GM19043 (cell line): ENCODE measurements at regions not wholly inside any gene's neighbourhood (a gene's known extent, or its start where the extent isn't known, plus 50 kb on each side); places are given as distances from the start of the nearest gene placed in this dataset.
"Not testable (repeated sequence)": the region's sequence is repeated elsewhere in the genome, so short reads cannot be mapped to it uniquely, and the experiment has no call there.

Source experiments
- ATAC-seq: cut with Tn5 transposase; IDR thresholded peaks from one replicate; pipeline ENCODE4 v1.9.1; 2021; ENCODE audit warnings: low read depth; ENCODE audit not compliant: unreplicated experiment

DNA sequence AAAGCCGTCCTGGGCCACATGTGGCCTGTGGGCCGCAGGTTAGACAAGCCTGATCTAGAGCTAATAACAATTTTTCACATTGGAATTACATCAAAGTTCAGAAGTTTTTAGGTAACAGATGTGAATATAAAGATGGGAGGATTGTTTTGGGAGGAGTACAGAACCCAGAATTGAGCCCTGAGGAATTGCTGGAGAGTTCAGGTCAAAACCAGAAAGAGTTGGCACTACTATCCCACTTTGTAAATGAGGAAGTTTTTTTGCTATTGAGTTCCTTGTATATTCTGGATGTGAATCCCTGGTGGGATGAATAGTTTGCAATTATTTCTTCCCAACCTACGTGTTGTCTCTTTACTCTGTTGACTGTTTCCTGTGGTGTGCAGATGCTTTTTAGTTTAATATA, 109.5 kb upstream of the LIPC start:
- ATAC-seq, result no peak

DNA sequence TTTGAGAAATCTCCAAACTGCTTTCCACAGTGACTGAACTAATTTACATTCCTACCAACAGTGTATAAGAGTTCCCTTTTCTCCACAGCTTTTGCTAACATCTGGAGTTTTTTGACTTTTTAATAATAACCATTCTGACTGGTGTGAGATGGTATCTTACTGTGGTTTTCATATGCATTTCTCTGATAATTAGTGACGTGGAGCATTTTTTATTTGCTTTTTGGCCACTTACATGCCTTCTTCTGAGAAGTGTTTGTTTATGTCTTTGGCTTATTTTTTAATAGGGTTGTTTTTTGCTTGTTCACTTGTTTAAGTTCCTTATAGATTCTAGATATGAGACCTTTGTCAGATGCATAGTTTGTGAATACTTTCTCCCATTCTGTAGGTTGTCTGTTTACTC, 108.5 kb upstream of the LIPC start:
- not testable (repeated sequence) for ATAC-seq

DNA sequence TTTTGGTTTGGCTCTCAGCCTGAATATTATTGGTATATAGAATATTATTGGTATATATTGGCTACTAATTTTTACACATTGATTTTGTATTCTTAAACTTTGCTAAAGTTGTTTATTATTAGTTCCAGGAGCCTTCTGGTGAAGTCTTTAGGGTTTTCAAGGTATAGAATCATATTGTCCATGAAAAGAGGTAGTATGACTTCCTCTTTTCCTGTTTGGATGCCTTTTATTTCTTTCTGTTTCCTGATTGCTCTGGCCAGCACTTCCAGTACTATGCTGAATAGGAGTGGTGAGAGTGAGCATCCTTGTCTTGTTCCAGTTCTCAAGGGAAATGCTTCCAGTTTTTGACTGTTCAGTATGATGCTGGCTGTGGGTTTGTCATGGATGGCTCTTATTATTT, 107.3 kb upstream of the LIPC start:
- no peak for ATAC-seq

DNA sequence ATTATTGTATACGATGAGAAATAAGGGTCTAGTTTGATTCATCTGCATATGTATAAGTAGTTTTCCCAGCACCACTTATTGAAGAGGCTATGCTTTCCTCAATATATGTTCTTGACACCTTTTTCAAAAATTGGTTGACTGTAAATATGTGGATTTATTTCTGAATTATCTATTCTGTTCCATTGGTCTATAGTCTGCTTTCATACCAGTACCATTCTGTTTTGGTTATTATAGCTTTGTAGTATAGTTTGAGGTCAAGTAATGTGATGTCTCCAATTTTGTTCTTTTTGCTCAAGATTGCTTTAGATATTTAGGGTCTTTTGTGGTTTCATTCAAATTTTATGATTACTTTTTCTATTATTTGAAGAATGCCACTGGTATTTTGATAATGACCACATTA, 103.8 kb upstream of the LIPC start:
- no peak for ATAC-seq

DNA sequence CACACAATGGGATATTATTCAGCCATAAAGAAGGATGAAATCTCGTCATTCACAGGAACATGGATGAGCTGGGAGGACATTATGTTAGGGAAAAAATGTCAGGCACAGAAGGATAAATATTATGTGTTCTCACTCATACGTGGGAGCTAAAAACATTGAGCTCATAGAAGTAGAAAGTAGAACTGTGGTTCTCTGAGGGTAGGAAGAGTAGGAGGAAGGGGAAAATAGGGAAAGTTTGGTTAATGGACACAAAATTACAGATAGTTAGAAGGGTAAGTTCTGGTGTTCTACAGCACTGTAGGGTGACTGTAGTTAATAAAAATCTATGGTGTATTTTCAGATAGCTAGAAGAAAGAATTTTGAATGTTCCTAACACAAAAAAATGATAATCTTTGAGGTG, 102.6 kb upstream of the LIPC start:
- no peak for ATAC-seq

DNA sequence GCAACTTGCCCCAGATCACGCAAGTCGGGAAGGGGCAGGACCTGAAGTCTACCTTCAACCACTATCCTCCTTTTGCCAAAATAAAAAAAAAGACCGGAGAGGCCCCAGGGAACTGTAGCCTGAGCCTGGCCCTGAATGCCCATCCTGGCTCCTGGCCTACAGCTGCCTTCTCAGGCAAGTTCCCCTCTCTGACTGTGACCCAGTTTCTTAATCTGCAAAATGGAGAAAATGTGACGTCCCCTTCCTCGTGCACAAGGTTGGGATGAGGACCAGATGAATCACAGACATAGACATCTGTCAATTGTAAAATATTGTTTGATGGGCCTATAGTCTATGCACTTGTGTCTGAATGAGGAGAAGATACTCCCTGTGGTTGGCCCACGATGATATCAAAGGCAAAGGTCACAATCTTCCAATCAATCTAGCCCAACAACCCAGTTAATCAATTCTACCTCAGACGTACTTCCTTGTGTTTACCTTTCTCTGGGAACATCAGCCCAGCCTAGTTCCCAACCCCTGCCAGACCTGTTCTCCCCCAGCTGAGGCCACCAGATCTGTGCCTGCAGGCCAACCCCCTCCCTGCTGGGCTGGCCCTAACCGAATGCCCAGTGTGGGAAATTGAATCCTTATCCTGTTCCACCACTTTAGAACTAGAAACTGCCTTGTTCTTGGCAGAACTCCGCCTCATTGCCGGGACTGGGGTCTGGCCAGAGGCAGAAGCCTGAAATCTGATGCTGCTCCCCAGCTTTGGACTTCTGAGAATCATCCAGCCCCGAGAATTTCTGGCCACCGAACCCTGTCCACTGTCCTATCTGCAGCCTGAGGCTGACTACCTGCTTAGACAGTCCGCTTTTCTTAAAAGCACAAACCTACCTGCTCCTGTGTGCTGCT, 101.8 kb upstream of the LIPC start:
- ATAC-seq, result no peak

DNA sequence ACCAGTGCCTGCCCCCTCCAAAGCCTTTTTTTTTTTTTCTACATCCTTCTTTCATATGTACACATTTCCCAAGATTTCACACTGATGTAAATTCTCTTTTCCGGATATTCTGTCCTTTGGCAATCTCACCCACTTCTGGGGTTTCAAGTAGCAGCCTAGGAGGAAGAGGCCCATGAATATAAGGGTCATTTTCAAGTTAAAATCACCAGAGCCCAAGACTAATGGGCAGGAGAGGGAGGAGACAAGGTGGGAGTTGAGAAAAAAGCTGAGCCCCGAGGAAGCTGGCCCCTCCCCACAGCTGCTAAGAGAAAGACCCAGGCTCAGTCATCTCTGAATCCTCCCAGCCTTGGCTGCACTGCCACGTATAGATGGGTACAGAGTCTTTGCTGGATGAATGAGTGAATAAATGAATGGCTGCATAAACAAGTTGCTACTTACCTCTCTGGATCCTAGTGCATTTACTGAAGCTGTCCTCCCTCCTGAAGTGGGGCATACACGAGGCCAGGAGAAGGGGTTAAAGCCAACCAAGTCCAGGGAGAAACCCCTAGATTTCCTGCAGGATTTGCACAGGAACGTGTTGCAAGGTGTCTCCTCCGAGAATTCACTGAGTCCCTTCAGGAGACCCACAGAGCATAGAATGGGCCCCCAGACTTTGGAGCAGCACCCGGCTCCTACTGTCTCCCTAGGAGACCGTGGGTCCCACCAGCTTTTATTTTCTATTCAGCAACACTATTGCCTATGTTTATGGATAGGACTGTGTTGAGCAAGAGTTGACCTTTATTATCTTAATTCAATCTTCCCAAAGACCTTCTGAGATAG, 100.8 kb upstream of the LIPC start:
- ATAC-seq, result no peak

DNA sequence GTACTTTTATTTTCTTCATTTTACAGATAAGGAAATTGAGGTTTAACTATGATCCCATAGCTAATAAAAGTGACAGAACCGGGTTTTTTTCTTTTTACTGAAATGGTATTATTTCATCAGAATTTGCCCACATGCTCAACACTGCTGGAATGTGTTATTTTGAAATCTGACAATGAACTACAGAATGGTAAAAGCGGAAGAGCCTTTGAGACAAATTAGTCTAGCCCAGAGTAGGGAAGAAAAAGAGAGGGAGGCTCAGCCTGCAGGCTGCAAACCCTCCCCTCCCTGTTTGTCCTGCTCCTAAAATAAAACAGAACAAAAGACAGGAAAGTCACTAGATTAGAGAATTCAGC, 100.3 kb upstream of the LIPC start:
- ATAC-seq, result no peak

DNA sequence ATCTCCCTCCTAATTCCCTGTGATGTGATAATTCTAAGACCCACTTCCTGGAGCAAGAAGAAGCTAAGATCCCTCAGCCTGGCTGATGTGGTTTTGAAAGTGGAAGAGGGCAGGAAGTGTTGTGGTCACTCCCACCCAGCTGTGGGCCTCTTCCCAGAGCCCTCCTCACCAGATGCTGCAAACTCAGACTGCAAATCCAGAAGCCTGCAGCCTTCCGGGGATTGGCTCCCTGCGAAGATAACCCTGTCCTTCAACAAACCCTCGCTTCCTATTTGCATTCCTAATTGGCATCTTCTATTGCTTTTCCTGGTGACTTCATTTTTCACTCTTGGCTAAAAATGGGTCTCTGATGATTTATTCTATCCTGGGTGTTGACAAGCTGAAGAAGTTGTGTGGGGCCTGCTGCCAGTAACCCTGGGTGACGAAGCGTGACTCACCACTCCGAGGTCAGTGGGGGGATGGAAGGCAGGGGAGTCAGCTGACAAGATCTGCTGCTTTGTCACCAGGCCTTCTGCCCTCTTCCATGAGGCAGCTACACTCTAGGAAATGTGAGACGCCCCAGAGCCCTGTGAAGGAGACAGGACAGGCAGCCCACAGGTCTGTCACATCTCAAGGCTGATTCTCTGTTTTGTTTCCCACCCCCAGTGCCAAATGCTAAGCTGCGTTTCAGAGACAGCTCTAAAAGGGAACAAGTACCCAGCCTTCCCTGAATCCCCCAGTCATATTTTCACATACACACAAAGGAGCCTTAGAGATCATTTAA, 99.7 kb upstream of the LIPC start:
- peak; percentile 71 for ATAC-seq

DNA sequence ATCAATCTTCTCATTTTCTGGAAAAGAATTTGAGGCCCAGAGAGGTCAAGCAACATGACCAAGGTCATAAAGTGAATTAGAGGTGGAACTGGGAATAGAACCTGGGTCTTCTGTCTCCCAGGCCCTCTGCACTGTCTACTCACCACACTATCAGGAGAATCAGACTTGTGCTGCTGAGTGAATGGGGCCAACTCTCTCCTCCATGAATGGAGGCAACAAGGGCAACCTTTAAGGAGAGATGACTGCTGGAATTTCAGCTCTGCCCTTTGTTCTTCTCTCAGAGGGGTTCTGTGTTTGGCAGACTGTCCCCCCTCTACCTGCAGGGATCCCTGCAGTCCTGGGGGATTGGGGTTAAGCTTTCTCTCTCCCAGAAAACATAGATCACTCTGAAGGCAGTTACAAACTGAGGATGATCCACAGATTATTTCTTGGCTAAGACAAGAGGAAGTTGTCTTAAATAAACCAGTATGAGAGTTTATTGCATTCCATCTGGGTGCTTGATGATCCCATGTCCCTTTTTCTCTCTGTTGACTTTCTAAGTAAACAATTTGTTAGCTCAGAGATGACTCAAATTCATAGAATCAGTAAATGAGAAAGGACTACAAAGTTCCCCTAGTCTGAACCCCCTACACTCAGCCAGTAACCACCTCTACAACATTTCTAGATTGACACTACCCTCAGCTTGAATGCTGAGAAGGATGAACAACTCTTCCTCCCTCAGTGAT, 99.0 kb upstream of the LIPC start:
- no peak for ATAC-seq

DNA sequence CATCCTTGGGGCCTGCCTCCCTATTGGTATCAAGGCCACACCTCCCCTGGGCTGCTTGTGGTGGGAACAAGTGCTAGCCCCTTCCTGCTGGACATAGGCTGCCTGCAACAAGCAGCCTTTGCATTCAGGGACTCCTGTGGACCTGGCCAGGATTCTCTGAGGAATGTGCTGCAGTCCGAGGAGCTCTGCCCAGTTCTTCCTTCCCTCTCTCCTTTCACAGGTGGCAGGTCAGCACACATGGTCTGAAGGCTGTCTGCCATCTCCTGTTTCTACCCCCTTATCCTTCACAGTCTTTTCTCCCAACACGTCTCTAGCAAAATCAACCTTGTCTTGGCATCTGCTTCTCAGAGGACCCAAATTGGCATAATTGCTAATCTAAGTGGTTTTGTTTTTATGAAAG, 97.0 kb upstream of the LIPC start:
- no peak for ATAC-seq

DNA sequence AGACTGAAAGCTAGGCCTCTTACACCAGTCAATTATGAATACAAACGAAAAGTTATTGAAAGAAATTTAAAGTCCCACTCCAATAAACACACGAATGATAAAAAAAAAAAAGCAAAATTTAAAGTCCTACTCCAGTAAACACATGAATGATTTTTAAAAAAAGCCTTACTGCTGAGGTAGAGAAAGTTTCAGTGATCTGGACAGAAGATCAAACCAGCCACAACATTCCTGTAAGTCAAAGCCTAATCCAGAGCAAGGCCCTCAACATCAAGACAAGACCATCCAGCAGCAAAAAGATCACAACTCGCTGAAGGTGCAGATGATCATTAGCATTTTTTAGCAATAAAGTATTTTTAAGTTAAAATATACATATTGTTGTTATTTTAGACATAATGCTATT, 95.6 kb upstream of the LIPC start:
- ATAC-seq, result no peak

DNA sequence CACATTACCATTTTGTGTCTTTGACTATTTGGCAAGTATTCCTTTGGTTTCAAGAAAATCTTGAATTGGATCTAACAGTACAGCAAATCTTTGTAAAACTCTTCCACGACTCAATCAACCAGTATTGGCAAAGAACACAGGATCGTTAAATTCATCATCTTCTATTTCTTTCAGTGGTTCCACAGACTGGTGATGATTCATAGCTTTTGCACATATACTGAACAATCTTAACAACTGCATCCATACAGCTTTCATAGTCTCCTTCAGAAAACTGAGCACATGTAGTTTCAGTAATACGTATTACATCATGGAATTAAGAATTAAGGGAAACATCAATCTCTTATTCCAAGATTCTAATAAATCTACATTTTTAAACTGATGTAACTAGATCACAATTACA, 91.6 kb upstream of the LIPC start:
- no peak for ATAC-seq

DNA sequence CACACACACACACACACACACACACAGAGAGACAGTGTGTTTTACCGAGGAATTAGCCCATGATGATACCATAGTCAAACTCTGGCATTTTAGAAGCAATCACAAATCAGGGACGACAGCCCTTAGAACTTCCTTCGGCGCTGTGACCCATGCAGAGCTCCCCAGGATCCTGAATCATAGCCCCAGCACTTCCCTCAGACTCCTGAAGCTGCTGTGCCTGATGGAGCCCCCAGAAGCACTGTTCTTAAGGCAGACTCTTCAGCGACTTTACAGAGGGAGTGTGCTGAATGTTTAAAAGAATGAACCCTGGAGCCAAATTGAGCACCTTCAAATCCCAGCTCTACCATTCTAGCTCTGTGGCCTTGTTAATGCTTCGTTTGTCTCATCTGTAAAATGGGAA, 89.3 kb upstream of the LIPC start:
- no peak for ATAC-seq

DNA sequence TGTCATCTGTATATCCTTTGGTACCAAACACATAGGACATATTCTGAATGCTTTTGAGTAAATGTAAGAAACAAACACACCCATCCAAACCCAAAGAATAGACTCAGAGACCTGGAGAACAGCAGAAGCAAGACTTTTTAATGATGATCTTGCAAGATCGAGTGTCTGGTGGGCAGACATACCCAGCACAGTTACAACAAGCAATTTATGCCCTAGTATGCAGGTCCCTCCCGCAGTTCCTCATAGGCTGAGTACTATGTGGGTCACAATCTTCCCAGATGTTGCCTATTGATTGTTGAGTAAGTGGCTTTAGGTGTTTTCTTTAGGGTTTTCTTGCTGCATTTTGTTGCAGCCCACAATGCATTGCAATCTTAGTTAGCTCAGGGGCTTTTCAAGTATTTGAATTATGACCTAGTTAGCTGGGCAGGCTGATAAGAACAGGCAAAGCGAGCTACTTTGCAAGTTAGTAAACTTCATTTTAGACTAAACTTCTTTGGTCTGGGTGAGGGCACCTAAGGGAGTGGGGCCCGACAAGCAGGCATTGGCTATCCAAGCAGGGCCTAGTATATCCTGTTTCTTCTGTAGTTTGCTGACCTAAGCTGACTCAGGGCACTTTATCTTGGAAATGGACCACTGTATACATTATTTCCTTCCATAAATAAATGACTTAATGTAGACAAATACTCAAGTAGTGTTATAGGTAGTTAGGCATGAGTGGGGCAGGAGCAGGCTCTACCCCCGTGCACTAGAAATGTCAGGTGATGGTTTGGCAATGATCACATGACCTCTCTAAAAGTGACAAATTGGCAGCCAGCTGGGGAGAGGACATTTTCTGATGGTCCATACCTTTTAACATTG, 87.3 kb upstream of the LIPC start:
- ATAC-seq, result no peak

DNA sequence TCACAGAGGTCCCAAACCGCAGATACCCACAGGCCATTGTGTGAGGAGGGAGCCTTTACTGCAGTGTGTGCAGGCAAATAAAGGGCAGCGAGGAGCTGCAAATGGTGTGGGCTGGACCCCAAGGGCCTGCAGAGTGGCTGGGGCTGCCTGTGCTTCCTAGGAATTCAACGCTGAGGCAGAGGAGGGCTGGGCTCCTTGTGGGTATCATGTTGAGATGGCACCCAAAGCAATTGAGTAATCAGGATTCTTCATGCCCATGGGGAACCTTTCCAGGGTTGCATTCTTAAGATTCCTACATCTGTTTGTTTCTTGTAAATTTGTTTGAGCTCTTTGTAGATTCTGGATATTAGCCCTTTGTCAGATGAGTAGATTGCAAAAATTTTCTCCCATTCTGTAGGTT, 85.4 kb upstream of the LIPC start:
- no peak for ATAC-seq

DNA sequence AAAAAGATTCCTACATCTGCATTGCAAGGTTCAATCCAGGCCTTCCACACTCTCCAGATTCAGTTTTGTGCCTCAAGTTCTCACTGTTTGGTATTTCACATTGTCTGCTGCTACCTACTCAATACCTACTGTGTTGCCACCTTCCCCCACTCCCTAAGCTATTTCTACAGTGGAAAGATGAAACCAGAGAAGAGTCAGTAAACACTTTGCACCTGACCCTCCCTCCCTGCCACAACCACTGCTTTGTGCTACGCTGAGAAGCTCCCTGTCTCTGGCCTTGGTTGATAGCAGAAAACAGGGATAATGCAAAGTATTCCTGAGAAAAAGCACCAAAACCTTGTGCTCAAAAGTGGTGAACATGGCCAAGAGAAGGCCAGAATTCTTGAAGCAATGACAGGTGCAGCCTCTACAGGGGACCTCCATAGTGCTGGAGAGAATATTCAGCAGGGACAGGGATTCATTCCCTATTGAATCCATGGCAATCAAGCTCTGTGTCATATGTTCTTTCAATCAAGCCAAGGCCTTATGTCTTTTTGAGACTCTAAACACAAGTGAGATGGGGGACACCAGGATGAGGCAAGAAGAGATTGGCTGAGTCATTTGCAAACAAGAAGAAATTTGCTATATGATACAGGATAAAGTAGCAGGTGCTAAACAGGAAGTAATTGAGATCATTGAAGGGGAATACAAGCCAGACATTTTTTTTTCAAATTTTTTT, 83.5 kb upstream of the LIPC start:
- no peak for ATAC-seq

DNA sequence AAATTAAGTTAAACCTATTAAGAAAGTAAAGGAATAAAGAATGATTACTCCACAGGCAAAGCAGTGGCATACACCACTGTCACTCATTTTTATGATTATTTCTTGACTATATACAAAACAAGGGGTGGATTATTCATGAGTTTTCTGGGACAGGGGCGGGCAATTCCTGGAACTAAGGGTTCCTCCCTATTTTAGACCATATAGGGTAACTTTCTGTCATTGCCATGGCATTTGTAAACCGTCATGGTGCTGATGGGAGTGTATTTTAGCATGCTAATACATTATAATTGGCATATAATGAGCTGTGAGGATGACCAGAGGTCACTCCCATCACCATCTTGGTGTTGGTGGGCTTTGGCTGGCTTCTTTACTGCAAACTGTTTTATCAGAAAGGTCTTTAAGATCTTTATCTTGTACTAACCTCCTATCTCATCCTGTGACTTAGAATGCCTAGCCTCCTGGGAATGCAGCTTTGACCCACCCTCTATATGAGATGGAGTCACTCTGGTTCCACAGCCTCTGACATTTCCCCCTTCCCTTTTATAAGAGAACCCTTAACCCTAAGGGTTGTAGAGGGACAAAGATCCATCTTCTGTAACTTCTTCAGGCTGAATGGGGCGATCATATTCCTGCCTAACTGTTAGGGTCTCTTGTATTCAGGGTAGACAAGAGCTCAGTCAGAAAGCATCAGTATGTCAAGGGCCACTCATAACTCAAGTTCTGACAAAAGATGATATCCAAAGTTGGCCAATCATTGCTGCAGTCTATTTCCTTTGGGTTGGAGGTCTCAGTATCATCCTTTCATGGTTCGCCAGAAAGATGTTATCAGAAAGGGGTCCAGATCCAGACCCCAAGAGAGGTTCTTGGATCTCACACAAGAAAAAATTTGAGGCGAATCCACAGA, 79.5 kb upstream of the LIPC start:
- ATAC-seq, result no peak
